CD4-positive, alpha-beta memory T cell (primary cell): ENCODE measurements at regions not wholly inside any gene's neighbourhood (a gene's known extent, or its start where the extent isn't known, plus 50 kb on each side); places are given as distances from the start of the nearest gene placed in this dataset.
"Not testable (repeated sequence)": the region's sequence is repeated elsewhere in the genome, so short reads cannot be mapped to it uniquely, and the experiment has no call there.

Source experiments
- CTCF ChIA-PET: fragments of 350-600 bp; sonication (Branson Sonifier 250); formaldehyde crosslinking; loops from one replicate; lab custom pipeline; 2021; ENCODE audit warnings: inconsistent platforms; ENCODE audit not compliant: partially characterized antibody; lab: Charles Lee
- POLR2A ChIA-PET: fragments of 350-600 bp; sonication (Branson Sonifier 250); formaldehyde crosslinking; loops from one replicate; lab custom pipeline; 2021; ENCODE audit not compliant: partially characterized antibody; lab: Charles Lee
- DNase-seq, 5 donors: peaks; one replicate each; pipeline versions ENCODE4 v3.0.0 to v3.0.0-alpha.2; 2020 to 2022; ENCODE audit warnings: mixed read lengths in 1 of 5
- H3K27ac ChIP-seq: one replicate; pipeline ENCODE4 v1.7.0; 2013; ENCODE audit warnings: low read depth, low read length
- H3K27me3 ChIP-seq: 2 replicates; pipeline ENCODE4 v1.7.0; 2013; ENCODE audit warnings: mild to moderate bottlenecking, low read length, moderate library complexity; ENCODE audit not compliant: insufficient read depth
- H3K36me3 ChIP-seq: 2 replicates; pipeline ENCODE4 v1.7.0; 2013; ENCODE audit warnings: mild to moderate bottlenecking, low read length, moderate library complexity; ENCODE audit not compliant: insufficient read depth
- H3K4me1 ChIP-seq: 2 replicates; pipeline ENCODE4 v1.7.0; 2013; ENCODE audit warnings: mild to moderate bottlenecking, low read length, moderate library complexity; ENCODE audit not compliant: insufficient read depth
- H3K4me3 ChIP-seq, 2 donors: one replicate each; pipeline ENCODE4 v1.7.0; 2013; ENCODE audit warnings: low read length in 2 of 2, mild to moderate bottlenecking in 1 of 2
- H3K9me3 ChIP-seq, 2 donors: one replicate each; pipeline ENCODE4 v1.7.0; 2013; ENCODE audit warnings: low read length in 2 of 2, control low read depth in 1 of 2; ENCODE audit not compliant: control insufficient read depth in 1 of 2
- H3K27ac Mint-ChIP-seq, 7 donors: one replicate each; pipeline ENCODE4 v1.8.0; 2020 to 2021; ENCODE audit warnings: mixed read lengths in 7 of 7, mild to moderate bottlenecking in 6 of 7, inconsistent platforms in 3 of 7, moderate library complexity in 3 of 7
- H3K27me3 Mint-ChIP-seq, 2 donors: one replicate each; pipeline ENCODE4 v1.8.0; 2020 to 2021; ENCODE audit warnings: mixed read lengths in 2 of 2
- H3K36me3 Mint-ChIP-seq, 2 donors: one replicate each; pipeline ENCODE4 v1.8.0; 2020 to 2021; ENCODE audit warnings: mixed read lengths in 2 of 2, inconsistent platforms in 1 of 2, mild to moderate bottlenecking in 1 of 2
- H3K4me1 Mint-ChIP-seq, 4 donors: one replicate each; pipeline ENCODE4 v1.8.0; 2020 to 2021; ENCODE audit warnings: mixed read lengths in 4 of 4, mild to moderate bottlenecking in 1 of 4
- H3K4me3 Mint-ChIP-seq, 8 donors: one replicate each; pipeline ENCODE4 v1.8.0; 2020 to 2021; ENCODE audit warnings: mixed read lengths in 8 of 8, mild to moderate bottlenecking in 7 of 8, moderate library complexity in 6 of 8, inconsistent platforms in 3 of 8
- H3K9me3 Mint-ChIP-seq, 8 donors: one replicate each; pipeline ENCODE4 v1.8.0; 2020 to 2021; ENCODE audit warnings: mixed read lengths in 8 of 8, mild to moderate bottlenecking in 5 of 8, inconsistent platforms in 3 of 8, moderate library complexity in 1 of 8
- intact Hi-C: fragments of 100-400 bp; cut with micrococcal nuclease; formaldehyde crosslinking; loops from one replicate; pipeline ENCODE4 v1.15.1; 2023

GRCh38 chr22:48821727-48822126, 1005.9 kb downstream of the BRD1 start:
- Histone ChIP-seq H3K4me1 (no peaks in the 10 kb centered on the region), H3K36me3 (no peaks in the 10 kb centered on the region), H3K27me3 (no peaks in the 10 kb centered on the region), H3K27ac (no peak overlapping the region), H3K9me3 (no peaks in the 10 kb centered on the region), H3K4me3 (no peak overlapping the region)
- Mint-ChIP-seq H3K4me3 (no peak overlapping the region), H3K27ac (no peak overlapping the region), H3K27me3 (peaks cover 3 to 7% of the 10 kb centered on the region in 2 donors), H3K9me3 (peaks cover 0 to 4% (median 0%) of the 10 kb centered on the region in 8 donors), H3K36me3 (no peaks in the 10 kb centered on the region), H3K4me1 (no peaks in the 10 kb centered on the region)
- POLR2A ChIA-PET: no interaction called here
- DNase-seq: no peak
- CTCF ChIA-PET: no interaction called here
- intact Hi-C loops: no loop called here

GRCh38 chr22:48821346-48821690, 1006.4 kb downstream of the BRD1 start:
- DNase-seq: no peak
- ChIA-PET CTCF (no interaction called here), POLR2A (no interaction called here)
- intact Hi-C loops: no loop called here
- H3K27me3 Mint-ChIP-seq: peaks cover 3 to 7% of the 10 kb centered on the region in 2 donors
- H3K4me1 ChIP-seq: no peaks in the 10 kb centered on the region
- H3K4me1 Mint-ChIP-seq: no peaks in the 10 kb centered on the region
- no peaks in the 10 kb centered on the region for H3K27me3 ChIP-seq
- H3K9me3 ChIP-seq: no peaks in the 10 kb centered on the region
- H3K36me3 Mint-ChIP-seq: no peaks in the 10 kb centered on the region
- H3K27ac ChIP-seq: no peak overlapping the region
- no peaks in the 10 kb centered on the region for H3K36me3 ChIP-seq
- H3K9me3 Mint-ChIP-seq: peaks cover 0 to 4% (median 0%) of the 10 kb centered on the region in 8 donors
- H3K4me3 Mint-ChIP-seq: no peak overlapping the region
- H3K27ac Mint-ChIP-seq: no peak overlapping the region
- no peak overlapping the region for H3K4me3 ChIP-seq

GRCh38 chr22:48820481-48821345, 1007.0 kb downstream of the BRD1 start:
- H3K36me3 Mint-ChIP-seq: no peaks in the 10 kb centered on the region
- ChIA-PET POLR2A (no interaction called here), CTCF (no interaction called here)
- peaks cover 3 to 6% of the 10 kb centered on the region in 2 donors for H3K27me3 Mint-ChIP-seq
- no peaks in the 10 kb centered on the region for H3K4me1 Mint-ChIP-seq
- Histone ChIP-seq H3K27ac (no peak overlapping the region), H3K4me3 (no peak overlapping the region), H3K4me1 (no peaks in the 10 kb centered on the region), H3K9me3 (no peaks in the 10 kb centered on the region), H3K36me3 (no peaks in the 10 kb centered on the region), H3K27me3 (no peaks in the 10 kb centered on the region)
- H3K27ac Mint-ChIP-seq: no peak overlapping the region
- no peak overlapping the region for H3K4me3 Mint-ChIP-seq
- intact Hi-C loops: no loop called here
- peaks cover 0 to 4% (median 0%) of the 10 kb centered on the region in 8 donors for H3K9me3 Mint-ChIP-seq
- no peak for DNase-seq

- intact Hi-C loops: no loop called here
- no peaks in the 10 kb centered on the region for H3K4me1 Mint-ChIP-seq
Observed at GRCh38 chr22:48819961-48820360, 1007.7 kb downstream of the BRD1 start.

GRCh38 chr22:48819232-48819631, 1008.4 kb downstream of the BRD1 start:
- Histone ChIP-seq H3K4me1 (no peaks in the 10 kb centered on the region), H3K36me3 (no peaks in the 10 kb centered on the region), H3K4me3 (no peak overlapping the region), H3K9me3 (no peaks in the 10 kb centered on the region), H3K27ac (no peak overlapping the region), H3K27me3 (no peaks in the 10 kb centered on the region)
- Mint-ChIP-seq H3K4me3 (no peak overlapping the region), H3K4me1 (no peaks in the 10 kb centered on the region), H3K27ac (no peak overlapping the region), H3K9me3 (peaks cover 0 to 4% (median 0%) of the 10 kb centered on the region in 8 donors), H3K27me3 (peaks cover 0 to 5% of the 10 kb centered on the region in 2 donors), H3K36me3 (no peaks in the 10 kb centered on the region)
- ChIA-PET CTCF (no interaction called here), POLR2A (no interaction called here)
- intact Hi-C loops: no loop called here
- no peak for DNase-seq

More at GRCh38 chr22:48819961-48820360, 1007.7 kb downstream of the BRD1 start:
- no peak overlapping the region for H3K4me3 ChIP-seq
- DNase-seq: no peak
- Mint-ChIP-seq H3K36me3 (no peaks in the 10 kb centered on the region), H3K9me3 (peaks cover 0 to 4% (median 0%) of the 10 kb centered on the region in 8 donors), H3K27ac (no peak overlapping the region), H3K27me3 (peaks cover 0 to 5% of the 10 kb centered on the region in 2 donors), H3K4me3 (no peak overlapping the region)
- no peaks in the 10 kb centered on the region for H3K9me3 ChIP-seq
- ChIA-PET POLR2A (no interaction called here), CTCF (no interaction called here)
- H3K27me3 ChIP-seq: no peaks in the 10 kb centered on the region
- H3K27ac ChIP-seq: no peak overlapping the region
- no peaks in the 10 kb centered on the region for H3K36me3 ChIP-seq
- H3K4me1 ChIP-seq: no peaks in the 10 kb centered on the region

- POLR2A ChIA-PET, H3K4me3 Mint-ChIP-seq, H3K4me3 ChIP-seq, DNase-seq, H3K27me3 Mint-ChIP-seq, H3K4me1 Mint-ChIP-seq, H3K9me3 Mint-ChIP-seq, H3K36me3 ChIP-seq, H3K27ac Mint-ChIP-seq, intact Hi-C loops, H3K27ac ChIP-seq, H3K36me3 Mint-ChIP-seq, H3K9me3 ChIP-seq, H3K27me3 ChIP-seq, H3K4me1 ChIP-seq, CTCF ChIA-PET: not testable (repeated sequence)
Observed at GRCh38 chr22:48817491-48817890, 1010.2 kb downstream of the BRD1 start.

- ChIA-PET CTCF (no interaction called here), POLR2A (no interaction called here)
- peaks cover 5 to 6% of the 10 kb centered on the region in 2 donors for H3K27me3 Mint-ChIP-seq
- Histone ChIP-seq H3K4me3 (no peak overlapping the region), H3K27me3 (no peaks in the 10 kb centered on the region), H3K27ac (no peak overlapping the region), H3K36me3 (no peaks in the 10 kb centered on the region), H3K4me1 (no peaks in the 10 kb centered on the region), H3K9me3 (no peaks in the 10 kb centered on the region)
- no peak overlapping the region for H3K27ac Mint-ChIP-seq
- no peaks in the 10 kb centered on the region for H3K4me1 Mint-ChIP-seq
- no peak for DNase-seq
- H3K9me3 Mint-ChIP-seq: peaks cover 0 to 4% (median 0%) of the 10 kb centered on the region in 8 donors
- intact Hi-C loops: no loop called here
- no peak overlapping the region for H3K4me3 Mint-ChIP-seq
- H3K36me3 Mint-ChIP-seq: no peaks in the 10 kb centered on the region
Observed at GRCh38 chr22:48811885-48812284, 1015.8 kb downstream of the BRD1 start.
